Stimulated activated CD4-positive, alpha-beta T cell treated with anti-CD3 and anti-CD28 coated beads, Interleukin-12 subunit alpha, Interleukin-12 subunit beta, amount 100 ng/mL, for 24 hours (primary cell): ENCODE measurements at regions not wholly inside any gene's neighbourhood (a gene's known extent, or its start where the extent isn't known, plus 50 kb on each side); places are given as distances from the start of the nearest gene placed in this dataset.

Source experiments
- DNase-seq, 2 experiments: peaks; one replicate each; pipeline ENCODE4 v3.0.0-alpha.2; 2020; ENCODE audit warnings: low read depth in 2 of 2

GRCh38 chr18:76202322-76202721 lies 292.7 kb downstream of the ZNF516 start:
- no peak for DNase-seq

- no peak for DNase-seq
Observed at GRCh38 chr18:76195601-76196000, 299.4 kb downstream of the ZNF516 start.

DNA sequence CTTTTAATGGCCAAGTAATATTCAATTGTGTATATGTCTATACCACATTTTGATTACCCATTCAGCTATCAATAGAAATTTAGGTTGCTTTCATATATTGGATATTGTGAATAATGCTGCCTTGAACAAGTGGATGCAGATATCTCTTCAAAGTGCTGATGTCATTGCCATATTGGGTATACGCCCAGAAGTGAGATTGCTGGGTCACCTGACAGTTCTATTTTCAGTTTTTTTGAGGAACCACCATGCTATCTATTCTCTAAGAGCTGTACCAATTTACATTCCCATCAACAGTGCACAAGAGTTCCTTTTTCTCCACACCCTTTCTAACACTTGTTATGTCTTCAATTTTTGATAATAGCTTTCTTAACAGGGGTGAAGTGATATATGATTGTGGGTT lies 306.9 kb downstream of the ZNF516 start:
- DNase-seq = no peak

- no peak for DNase-seq
Observed at GRCh38 chr18:76179257-76179656, 315.8 kb downstream of the ZNF516 start.

- DNase-seq = no peak
Observed at GRCh38 chr18:76177160-76177559, 317.9 kb downstream of the ZNF516 start.

DNA sequence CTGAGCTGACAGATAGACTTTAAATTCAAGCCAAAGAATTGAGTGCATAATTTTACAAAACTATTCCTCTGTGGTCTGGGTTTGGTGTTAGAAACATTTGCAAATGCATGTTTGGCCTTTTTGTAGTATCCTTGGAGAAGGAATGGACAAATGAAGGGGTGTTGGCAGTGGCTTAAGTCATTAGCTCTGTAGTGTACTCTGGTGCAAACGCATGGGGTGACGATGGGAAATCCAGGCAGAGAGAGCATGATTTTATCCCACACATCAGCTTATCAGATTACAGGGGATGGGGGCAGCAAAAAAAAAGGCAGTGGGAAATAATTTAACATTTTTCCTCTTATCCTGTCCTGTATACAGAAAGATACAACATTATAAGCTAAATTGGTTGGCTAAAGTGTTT lies 320.6 kb downstream of the ZNF516 start:
- DNase-seq = no peak

DNA sequence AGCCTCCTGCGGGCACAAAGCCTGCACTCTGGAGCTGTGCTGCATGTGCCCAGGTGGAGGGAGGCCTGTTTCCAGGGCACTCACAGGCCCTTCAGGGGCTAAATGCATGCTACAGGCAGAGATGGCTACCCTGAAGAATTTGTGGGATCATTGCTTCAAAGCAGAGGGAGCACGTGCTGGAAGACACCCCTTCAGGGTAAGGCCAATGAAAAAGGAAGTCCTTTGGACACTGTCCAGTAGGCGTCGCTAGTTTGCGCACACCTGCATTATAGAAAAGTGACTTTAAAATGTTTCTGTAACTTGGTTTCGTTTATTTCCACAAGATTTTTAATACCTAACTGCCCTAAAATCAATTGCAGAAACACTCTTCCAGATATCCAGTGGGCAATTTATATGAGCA lies 325.3 kb downstream of the ZNF516 start:
- no peak for DNase-seq

- no peak for DNase-seq
Observed at GRCh38 chr18:76167845-76168621, 327.0 kb downstream of the ZNF516 start.

DNA sequence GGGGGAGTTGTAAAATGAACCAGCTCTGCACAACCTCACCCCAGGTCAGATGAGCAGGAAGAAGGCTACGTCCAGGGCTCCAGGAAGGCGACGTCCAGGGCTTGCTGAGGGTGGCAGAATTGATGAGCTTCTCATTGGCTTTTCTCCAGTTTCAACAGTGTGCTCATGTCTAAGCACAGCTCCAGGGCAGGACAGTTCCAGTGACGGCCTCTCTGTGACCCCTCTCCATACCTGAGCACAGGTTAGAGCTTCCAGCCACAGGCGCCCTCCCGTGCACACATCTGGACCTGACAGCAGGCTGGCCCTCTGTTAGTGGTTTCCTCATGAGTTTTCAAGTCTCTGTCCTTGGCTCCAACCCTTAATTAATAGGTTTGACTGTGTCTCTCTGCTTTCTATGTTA lies 327.6 kb downstream of the ZNF516 start:
- DNase-seq = no peak

GRCh38 chr18:76162886-76163285 lies 332.2 kb downstream of the ZNF516 start:
- no peak for DNase-seq

DNA sequence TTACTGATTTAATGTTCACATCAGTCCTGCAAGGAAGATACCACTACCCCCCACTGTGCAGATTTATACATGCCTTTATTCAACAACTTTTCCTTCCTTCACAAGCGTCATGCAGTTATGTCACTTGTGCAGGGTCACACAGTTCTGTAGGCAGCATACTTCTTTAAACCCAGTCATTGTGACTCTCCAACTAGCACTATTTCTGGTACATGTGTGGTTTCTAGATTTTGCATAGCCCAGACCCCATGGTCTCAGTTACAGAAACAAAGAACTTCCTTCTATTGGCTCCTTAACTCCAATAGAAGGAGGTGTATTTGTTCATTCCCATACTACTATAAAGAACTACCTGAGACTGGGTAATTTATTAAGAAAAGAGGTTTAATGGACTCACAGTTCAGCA lies 333.1 kb downstream of the ZNF516 start:
- no peak for DNase-seq

DNA sequence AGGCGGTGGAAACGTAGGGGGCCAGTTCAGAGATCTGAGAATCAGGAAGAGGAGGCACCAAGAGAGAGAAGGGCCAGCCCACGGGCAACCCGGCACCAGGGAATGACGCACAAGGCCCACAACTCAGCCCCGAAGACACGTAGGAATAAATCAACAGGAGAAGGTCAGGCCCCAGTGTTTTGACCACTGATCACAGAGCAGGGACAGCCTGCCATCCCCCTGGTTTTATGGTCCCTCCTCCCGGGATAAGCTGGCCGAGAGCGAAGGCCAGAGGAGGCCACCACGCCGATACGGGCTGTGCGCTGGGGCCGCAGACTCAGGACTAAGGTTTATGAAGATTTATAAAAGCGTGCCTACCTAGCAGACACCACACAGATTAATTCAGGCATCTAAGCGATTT lies 341.4 kb downstream of the ZNF516 start:
- no peak for DNase-seq

GRCh38 chr18:76149734-76150133 lies 345.3 kb downstream of the ZNF516 start:
- DNase-seq = no peak

GRCh38 chr18:76149284-76149683 lies 345.8 kb downstream of the ZNF516 start:
- DNase-seq = no peak

DNA sequence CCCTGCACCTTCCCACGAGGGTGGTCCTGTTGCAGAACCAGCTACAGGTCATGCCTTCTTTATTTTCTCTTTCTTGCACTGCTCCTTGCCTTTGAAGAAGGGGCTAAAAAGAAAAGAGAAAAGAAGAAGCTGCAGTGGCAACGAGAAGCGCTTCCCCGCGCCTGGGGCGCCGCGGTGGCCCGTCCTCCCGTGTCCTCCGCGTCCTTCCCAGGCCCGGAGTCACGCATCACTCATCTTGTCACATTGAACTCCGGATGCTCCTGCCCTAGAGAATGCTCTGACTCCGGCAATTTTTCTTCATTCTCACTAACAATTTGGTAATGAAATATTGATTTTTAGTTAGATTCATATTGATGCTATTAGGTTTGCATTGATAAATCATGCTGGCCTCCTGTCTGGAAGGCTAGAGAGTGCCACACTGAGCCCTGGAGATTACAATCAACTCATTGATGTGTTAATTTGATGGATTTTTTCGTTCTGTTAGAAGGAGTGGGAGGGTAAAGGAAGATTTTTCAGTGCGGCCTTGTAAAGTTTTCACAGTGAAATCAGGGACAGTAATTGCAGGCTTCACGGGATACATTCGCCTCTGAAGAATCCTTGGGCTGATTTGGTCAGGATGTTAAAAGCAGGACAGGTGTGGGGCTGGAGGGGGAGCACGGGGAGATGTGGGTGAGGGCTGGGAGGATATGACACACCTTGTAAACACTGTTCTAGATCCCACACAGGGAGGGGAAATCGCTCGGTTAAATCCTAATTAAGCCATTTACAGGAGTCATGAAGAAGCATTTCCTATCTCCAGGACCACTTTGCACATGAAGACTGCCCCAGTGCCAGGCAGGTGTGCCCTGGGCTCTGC lies 349.3 kb downstream of the ZNF516 start:
- DNase-seq = no peak

DNA sequence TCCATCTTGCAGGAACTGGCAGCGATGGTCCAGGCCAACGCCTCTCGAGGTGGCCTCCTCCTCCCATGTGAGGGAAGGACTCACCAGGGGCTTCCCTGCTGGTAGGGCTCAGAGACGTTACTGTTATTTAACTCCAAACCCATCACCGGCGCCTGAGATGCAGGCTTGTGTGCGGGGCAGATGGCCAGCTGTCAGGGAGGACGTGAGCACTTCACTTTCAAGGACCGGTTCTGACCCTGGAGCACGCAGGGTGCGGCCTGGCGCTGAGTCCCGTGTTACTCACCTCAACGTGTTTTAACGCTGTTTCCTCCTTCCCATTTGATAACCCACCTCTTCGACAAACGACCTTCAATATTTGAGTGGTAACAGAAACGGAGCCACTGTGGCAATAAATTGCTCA lies 350.2 kb downstream of the ZNF516 start:
- DNase-seq = no peak

- DNase-seq = no peak
Observed at GRCh38 chr18:76142611-76143010, 352.4 kb downstream of the ZNF516 start.

DNA sequence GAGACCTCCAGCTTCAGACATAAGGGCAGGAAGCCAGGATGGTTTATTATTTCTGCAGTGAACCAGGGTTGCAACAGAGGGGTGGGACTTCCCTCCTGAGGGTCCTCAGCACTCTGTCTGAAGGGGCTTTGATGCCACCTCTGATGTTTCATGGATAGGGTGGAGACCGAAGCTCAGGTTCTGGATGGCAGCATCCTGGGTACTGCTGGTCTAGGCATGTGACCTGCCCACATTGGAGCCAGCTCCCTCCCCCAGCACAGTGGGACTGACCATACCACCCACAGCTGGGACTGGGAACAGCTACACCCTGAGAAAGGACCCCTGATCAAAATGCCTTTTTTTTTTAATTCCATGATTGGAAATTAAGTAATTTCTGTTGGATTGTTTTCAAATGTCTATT lies 355.2 kb downstream of the ZNF516 start:
- DNase-seq = no peak

- no peak for DNase-seq
Observed at GRCh38 chr18:76137216-76137615, 357.8 kb downstream of the ZNF516 start.

DNA sequence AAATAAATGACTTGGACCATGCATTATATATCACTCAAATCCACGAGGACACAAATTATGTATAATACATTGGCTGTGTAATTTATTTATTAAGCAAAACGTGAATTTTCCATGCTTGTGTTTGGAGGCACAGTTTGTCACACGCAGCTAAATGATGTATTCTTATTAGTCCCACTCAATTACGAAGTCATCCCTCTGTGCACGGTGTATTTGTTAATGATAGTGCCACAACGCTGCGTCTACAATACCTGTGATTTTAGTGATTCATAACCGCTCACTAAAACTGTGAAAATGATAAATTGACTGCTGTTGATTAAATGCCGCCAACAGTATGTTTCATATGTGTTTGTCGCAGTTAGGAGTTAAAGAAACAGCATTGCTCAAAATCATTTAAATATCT lies 358.3 kb downstream of the ZNF516 start:
- no peak for DNase-seq

DNA sequence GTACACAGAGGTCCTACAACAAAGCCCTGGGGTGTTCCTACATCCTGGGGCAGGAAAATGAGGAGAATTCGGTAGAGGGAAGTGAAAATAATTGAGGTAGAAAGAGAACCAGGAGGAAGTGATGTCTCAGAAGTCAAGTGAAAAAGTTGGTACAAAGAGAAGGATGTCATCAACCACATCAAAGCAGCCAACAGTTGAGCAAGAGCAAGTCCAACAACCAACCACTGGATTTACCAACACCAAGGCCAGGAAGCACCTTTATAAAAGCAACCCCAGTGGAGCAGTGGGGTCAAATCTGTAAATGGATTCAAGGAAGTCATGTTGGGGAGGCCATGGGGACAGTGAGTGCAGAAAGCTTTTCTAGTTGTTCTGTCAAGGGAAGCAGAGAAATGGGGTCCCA lies 360.4 kb downstream of the ZNF516 start:
- no peak for DNase-seq

DNA sequence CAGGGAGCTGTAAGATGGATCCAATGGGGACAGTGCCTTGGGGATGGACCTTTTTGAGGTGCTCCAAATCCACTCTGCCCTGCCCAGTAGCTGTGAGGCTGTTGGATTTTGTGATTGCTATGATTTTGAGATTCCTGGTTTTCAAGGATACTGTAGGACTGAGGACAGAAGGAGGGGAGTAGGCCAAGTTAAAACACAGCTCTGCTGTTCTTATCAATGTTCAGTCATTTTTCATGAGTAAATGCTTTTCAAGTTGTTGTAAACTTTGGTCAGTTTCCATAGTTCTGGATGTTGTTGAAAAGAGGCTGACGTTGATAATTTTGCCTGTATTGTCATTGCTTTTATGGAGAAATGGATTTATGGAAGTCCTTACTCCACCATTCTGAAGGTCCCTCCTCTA lies 361.2 kb downstream of the ZNF516 start:
- DNase-seq = no peak

GRCh38 chr18:76131738-76132137 lies 363.3 kb downstream of the ZNF516 start:
- peak in 1 of 2 experiments; percentile 3 for DNase-seq
